K562 (cell line): ENCODE measurements at regions not wholly inside any gene's neighbourhood (a gene's known extent, or its start where the extent isn't known, plus 50 kb on each side); places are given as distances from the start of the nearest gene placed in this dataset.

Experiments
- ATAC-seq: fragments of 200-7000 bp; cut with Tn5 transposase; 3 replicates; pipeline ENCODE4 v1.9.1; 2020; ENCODE audit warnings: moderate library complexity
- BruUV-seq: library from RNA; stranded (reverse); fragments of 400-500 nt; replicated peaks from 2 replicates; lab custom pipeline; 2021; lab: Mats Ljungman, UMichigan
- CTCF ChIA-PET: fragments of 300-600 bp; formaldehyde crosslinking; extraction: SDS; loops from one replicate; lab custom pipeline; 2021; ENCODE audit warnings: low intra/inter-chr PET ratio; lab: Yijun Ruan, JAX
- POLR2A ChIA-PET: fragments of 300-600, 350-650 bp; sonication (Branson Sonifier 250); formaldehyde crosslinking; extraction: SDS; loops from one replicate; lab custom pipeline; 2021; ENCODE audit warnings: antibody characterized with exemption, inconsistent platforms; lab: Yijun Ruan, JAX
- DNase-seq, 4 experiments: peaks; one replicate each; pipeline versions ENCODE4 v3.0.0 to v3.0.0-alpha.2; 2011 to 2018; ENCODE audit warnings: low spot score in 3 of 4, mixed read lengths in 3 of 4; ENCODE audit errors: extremely low read depth in 1 of 4
- FAIRE-seq: peaks from 2 replicates; lab custom pipeline; 2011; peaks lifted over from hg19 to GRCh38; lab: Jason Lieb, UNC
- H2AFZ ChIP-seq: 2 replicates; pipeline ENCODE4 v1.6.0; 2011; ENCODE audit warnings: low read depth, low read length, control low read depth, inconsistent platforms
- H3K27ac ChIP-seq: fragments of 200-600 bp; 3 replicates; pipeline ENCODE4 v1.8.0; 2011; ENCODE audit warnings: low read depth, mild to moderate bottlenecking, control low read depth, inconsistent platforms, low read length, moderate library complexity, mixed read lengths; ENCODE audit errors: extremely low read depth
- H3K27me3 ChIP-seq, 2 experiments: fragments of 300-600 bp in 1 of 2; 2 replicates in 1 of 2; 3 replicates in 1 of 2; pipeline versions ENCODE4 v1.6.0 to v1.8.0; 2011; ENCODE audit warnings: inconsistent platforms in 2 of 2, low read length in 2 of 2, mild to moderate bottlenecking in 1 of 2, mixed read lengths in 1 of 2, moderate library complexity in 1 of 2; ENCODE audit not compliant: control insufficient read depth in 2 of 2, insufficient read depth in 2 of 2
- H3K36me3 ChIP-seq: fragments of 300-600 bp; 3 replicates; pipeline ENCODE4 v1.8.0; 2011; ENCODE audit warnings: mild to moderate bottlenecking, low read length, inconsistent platforms; ENCODE audit not compliant: control insufficient read depth, insufficient read depth
- H3K4me1 ChIP-seq, 2 experiments: fragments of 200-600 bp in 1 of 2; replicated peaks in 1 of 2; 2 replicates in 1 of 2; 3 replicates in 1 of 2; pipeline versions ENCODE4 v1.5.1 to v1.8.0; 2011; ENCODE audit warnings: inconsistent platforms in 2 of 2, low read length in 2 of 2, mild to moderate bottlenecking in 1 of 2, mixed read lengths in 1 of 2, moderate library complexity in 1 of 2; ENCODE audit not compliant: control insufficient read depth in 2 of 2, insufficient read depth in 2 of 2
- H3K4me2 ChIP-seq: 2 replicates; pipeline ENCODE4 v1.6.1; 2011; ENCODE audit warnings: low read length, control low read depth, inconsistent platforms, mixed read lengths; ENCODE audit not compliant: insufficient read depth
- H3K4me3 ChIP-seq: fragments of 200-600 bp; sonication (generic), shearing (Covaris generic); 2 replicates; pipeline ENCODE4 v1.5.1; 2016; ENCODE audit warnings: control low read depth, inconsistent platforms
- H3K79me2 ChIP-seq: fragments of 200-600 bp; 3 replicates; pipeline ENCODE4 v1.8.0; 2011; ENCODE audit warnings: low read length, inconsistent platforms; ENCODE audit not compliant: control insufficient read depth, insufficient read depth
- H3K9ac ChIP-seq, 2 experiments: 2 replicates each; pipeline versions ENCODE4 v1.6.0 to v1.6.1; 2011; ENCODE audit warnings: low read depth in 2 of 2, low read length in 2 of 2, control low read depth in 1 of 2, inconsistent platforms in 1 of 2, mild to moderate bottlenecking in 1 of 2, mixed read lengths in 1 of 2; ENCODE audit not compliant: insufficient read depth in 1 of 2
- H3K9me1 ChIP-seq: one replicate; pipeline ENCODE4 v1.6.0; 2011; ENCODE audit warnings: inconsistent platforms, mild to moderate bottlenecking, low read length, moderate library complexity; ENCODE audit not compliant: control insufficient read depth, insufficient read depth
- H3K9me3 ChIP-seq: replicated peaks from 2 replicates; pipeline ENCODE4 v1.5.1; 2011; ENCODE audit warnings: low read depth, low read length, inconsistent platforms; ENCODE audit not compliant: control insufficient read depth, insufficient read depth
- H4K20me1 ChIP-seq: replicated peaks from 2 replicates; pipeline ENCODE4 v1.6.1; 2011; ENCODE audit warnings: low read length, inconsistent platforms, mixed read lengths; ENCODE audit not compliant: control insufficient read depth, insufficient read depth
- CTCF ChIP-seq, 3 experiments: IDR thresholded peaks in 2 of 3; conservative IDR thresholded peaks in 1 of 3; 2 replicates each; pipeline ENCODE4 v1.5.1; 2011 to 2012; ENCODE audit warnings: low read length in 3 of 3, mild to moderate bottlenecking in 3 of 3, control low read depth in 2 of 3, improper control_type of control experiment in 1 of 3, inconsistent platforms in 1 of 3, low read depth in 1 of 3, mixed read lengths in 1 of 3, moderate library complexity in 1 of 3; ENCODE audit not compliant: insufficient read depth in 2 of 3
- E4F1 ChIP-seq: fragments of 250-450 bp; sonication (Bioruptor Pico); IDR thresholded peaks from 2 replicates; pipeline ENCODE4 v1.5.0; 2021; ENCODE audit warnings: mild to moderate bottlenecking, borderline replicate concordance
- FOXK1 ChIP-seq: sonication (generic); formaldehyde crosslinking; IDR thresholded peaks from 2 replicates; pipeline ENCODE4 v1.8.0; 2022; ENCODE audit warnings: missing genetic modification reagents, mild to moderate bottlenecking, borderline replicate concordance
- HMG20B ChIP-seq: fragments of 250-450 bp; sonication (Bioruptor Pico); IDR thresholded peaks from 2 replicates; pipeline ENCODE4 v1.5.0; 2021; ENCODE audit warnings: mild to moderate bottlenecking
- KAT2B ChIP-seq: IDR thresholded peaks from one replicate; pipeline ENCODE4 v1.6.1; 2012; ENCODE audit warnings: low read depth, mild to moderate bottlenecking, control low read depth, inconsistent platforms, low read length, moderate library complexity
- KLF10 ChIP-seq: fragments of 250-450 bp; sonication (Bioruptor Pico); IDR thresholded peaks from 2 replicates; pipeline ENCODE4 v1.6.1; 2021; ENCODE audit warnings: matching md5 sums
- PHF21A ChIP-seq: fragments of 450-650 bp; IDR thresholded peaks from 2 replicates; pipeline ENCODE4 v1.6.1; 2017; ENCODE audit warnings: low read depth, borderline replicate concordance
- SIN3B ChIP-seq: fragments of 450-650 bp; IDR thresholded peaks from 2 replicates; pipeline ENCODE4 v1.6.1; 2017; ENCODE audit warnings: low read depth, mild to moderate bottlenecking, moderate library complexity
- ZFX ChIP-seq: sonication (generic); formaldehyde crosslinking; IDR thresholded peaks from 2 replicates; pipeline ENCODE4 v1.8.0; 2022; ENCODE audit warnings: mild to moderate bottlenecking, missing genetic modification reagents, moderate library complexity
- ZNF133 ChIP-seq: fragments of 250-450 bp; sonication (Bioruptor Pico); IDR thresholded peaks from 2 replicates; pipeline ENCODE4 v1.4.0; 2020; ENCODE audit warnings: mild to moderate bottlenecking
- ZNF644 ChIP-seq: fragments of 200-800 bp; sonication (Bioruptor generic); IDR thresholded peaks from 2 replicates; pipeline ENCODE4 v1.6.1; 2016; ENCODE audit warnings: low read depth, missing genetic modification characterization, missing compliant biosample characterization
- WGBS: fragments of 100-300 bp; shearing (Covaris generic); methylation state at CpG from one replicate; pipeline ENCODE4 v1.1.6; 2016; ENCODE audit warnings: low coverage, mixed read lengths; ENCODE audit not compliant: insufficient coverage; ENCODE audit errors: missing lambda C conversion rate; 5-methylcytosine and 5-hydroxymethylcytosine counted together
- in situ Hi-C: fragments of 300-500 bp; cut with MboI; formaldehyde crosslinking; loops from 4 replicates; pipeline ENCODE4 v1.15.0; 2018; ENCODE audit warnings: inconsistent platforms, mixed read lengths
- intact Hi-C: fragments of 100-400 bp; cut with micrococcal nuclease; formaldehyde crosslinking; loops from 2 replicates; pipeline ENCODE4 v1.14.2; 2022
- TF ChIP-seq, protein P1 (sequence below), 2 experiments: fragments of 250-450 bp in 1 of 2; fragments of 450-650 bp in 1 of 2; sonication (Bioruptor Pico) in 1 of 2; IDR thresholded peaks; 2 replicates each; pipeline versions ENCODE4 v1.6.1 to v1.8.0; 2016 to 2021; ENCODE audit warnings: mild to moderate bottlenecking in 2 of 2, moderate library complexity in 2 of 2, missing compliant biosample characterization in 1 of 2, missing genetic modification characterization in 1 of 2
- TF ChIP-seq, protein P2 (sequence below): sonication (generic); formaldehyde crosslinking; IDR thresholded peaks from 2 replicates; pipeline ENCODE4 v1.8.0; 2023; ENCODE audit warnings: missing genetic modification reagents, mild to moderate bottlenecking, borderline replicate concordance

- Histone ChIP-seq H3K36me3 (no peaks in the 10 kb centered on the region), H3K4me2 (no peak overlapping the region), H3K27me3 (no peaks in the 10 kb centered on the region), H4K20me1 (no peaks in the 10 kb centered on the region), H3K9ac (no peak overlapping the region), H3K4me3 (no peak overlapping the region), H3K9me1 (no peaks in the 10 kb centered on the region), H3K4me1 (no peaks in the 10 kb centered on the region), H3K27ac (no peak overlapping the region), H2AFZ (no peak overlapping the region), H3K79me2 (no peaks in the 10 kb centered on the region), H3K9me3 (no peaks in the 10 kb centered on the region)
- no peak for DNase-seq
- intact Hi-C loops = no loop called here
- no peak for FAIRE-seq
- BruUV-seq = no TSS peak
- in situ Hi-C loops = no loop called here
- CTCF ChIA-PET = no interaction called here
- no peak for ATAC-seq
- POLR2A ChIA-PET = no interaction called here
- 0% methylated on average over 1 of the region's 3 CpGs for WGBS
- TF ChIP-seq KLF10 (CRISPR knock-in tag) (no peak), KAT2B (no peak), CTCF (IDR thresholded peaks at IDR 0.05 in 2 of 3, conservative IDR thresholded peaks at IDR 0.05 in 1 of 3; ENCODE audit: insufficient read depth in 2 of 3, low read depth in 1 of 3, low read length in 3 of 3) (no peak), HMG20B (no peak), ZFX (CRISPR knock-in tag) (no peak), E4F1 (CRISPR knock-in tag) (no peak), FOXK1 (no peak), ZNF133 (CRISPR knock-in tag) (no peak), SIN3B (no peak), PHF21A (no peak), ZNF644 (tag) (no peak)
- TF ChIP-seq, protein P1, sequence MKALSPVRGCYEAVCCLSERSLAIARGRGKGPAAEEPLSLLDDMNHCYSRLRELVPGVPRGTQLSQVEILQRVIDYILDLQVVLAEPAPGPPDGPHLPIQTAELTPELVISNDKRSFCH (CRISPR knock-in tag; IDR thresholded peaks at IDR 0.05) = no peak
- TF ChIP-seq, protein P1 (tag; IDR thresholded peaks at IDR 0.05) = no peak
- TF ChIP-seq, protein P2, sequence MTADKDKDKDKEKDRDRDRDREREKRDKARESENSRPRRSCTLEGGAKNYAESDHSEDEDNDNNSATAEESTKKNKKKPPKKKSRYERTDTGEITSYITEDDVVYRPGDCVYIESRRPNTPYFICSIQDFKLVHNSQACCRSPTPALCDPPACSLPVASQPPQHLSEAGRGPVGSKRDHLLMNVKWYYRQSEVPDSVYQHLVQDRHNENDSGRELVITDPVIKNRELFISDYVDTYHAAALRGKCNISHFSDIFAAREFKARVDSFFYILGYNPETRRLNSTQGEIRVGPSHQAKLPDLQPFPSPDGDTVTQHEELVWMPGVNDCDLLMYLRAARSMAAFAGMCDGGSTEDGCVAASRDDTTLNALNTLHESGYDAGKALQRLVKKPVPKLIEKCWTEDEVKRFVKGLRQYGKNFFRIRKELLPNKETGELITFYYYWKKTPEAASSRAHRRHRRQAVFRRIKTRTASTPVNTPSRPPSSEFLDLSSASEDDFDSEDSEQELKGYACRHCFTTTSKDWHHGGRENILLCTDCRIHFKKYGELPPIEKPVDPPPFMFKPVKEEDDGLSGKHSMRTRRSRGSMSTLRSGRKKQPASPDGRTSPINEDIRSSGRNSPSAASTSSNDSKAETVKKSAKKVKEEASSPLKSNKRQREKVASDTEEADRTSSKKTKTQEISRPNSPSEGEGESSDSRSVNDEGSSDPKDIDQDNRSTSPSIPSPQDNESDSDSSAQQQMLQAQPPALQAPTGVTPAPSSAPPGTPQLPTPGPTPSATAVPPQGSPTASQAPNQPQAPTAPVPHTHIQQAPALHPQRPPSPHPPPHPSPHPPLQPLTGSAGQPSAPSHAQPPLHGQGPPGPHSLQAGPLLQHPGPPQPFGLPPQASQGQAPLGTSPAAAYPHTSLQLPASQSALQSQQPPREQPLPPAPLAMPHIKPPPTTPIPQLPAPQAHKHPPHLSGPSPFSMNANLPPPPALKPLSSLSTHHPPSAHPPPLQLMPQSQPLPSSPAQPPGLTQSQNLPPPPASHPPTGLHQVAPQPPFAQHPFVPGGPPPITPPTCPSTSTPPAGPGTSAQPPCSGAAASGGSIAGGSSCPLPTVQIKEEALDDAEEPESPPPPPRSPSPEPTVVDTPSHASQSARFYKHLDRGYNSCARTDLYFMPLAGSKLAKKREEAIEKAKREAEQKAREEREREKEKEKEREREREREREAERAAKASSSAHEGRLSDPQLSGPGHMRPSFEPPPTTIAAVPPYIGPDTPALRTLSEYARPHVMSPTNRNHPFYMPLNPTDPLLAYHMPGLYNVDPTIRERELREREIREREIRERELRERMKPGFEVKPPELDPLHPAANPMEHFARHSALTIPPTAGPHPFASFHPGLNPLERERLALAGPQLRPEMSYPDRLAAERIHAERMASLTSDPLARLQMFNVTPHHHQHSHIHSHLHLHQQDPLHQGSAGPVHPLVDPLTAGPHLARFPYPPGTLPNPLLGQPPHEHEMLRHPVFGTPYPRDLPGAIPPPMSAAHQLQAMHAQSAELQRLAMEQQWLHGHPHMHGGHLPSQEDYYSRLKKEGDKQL (CRISPR knock-in tag) = no peak
These were observed 140.4 kb upstream of the MAD2L1 start for GRCh38 chr4:120207021-120207420.
